Upper lobe of right lung (tissue), 1 donor: ENCODE measurements at regions not wholly inside any gene's neighbourhood (a gene's known extent, or its start where the extent isn't known, plus 50 kb on each side); places are given as distances from the start of the nearest gene placed in this dataset.

ENCODE experiments used
- ATAC-seq: fragments of 200-7000 bp; cut with Tn5 transposase; one replicate; pipeline ENCODE4 v1.9.1; 2020; ENCODE audit warnings: mild to moderate bottlenecking, moderate library complexity
- DNase-seq: peaks from one replicate; pipeline ENCODE4 v3.0.0-alpha.2; 2020
- H3K27ac ChIP-seq: fragments of 200-600 bp; one replicate; pipeline ENCODE4 v1.8.0; 2022
- H3K27me3 ChIP-seq: fragments of 200-600 bp; one replicate; pipeline ENCODE4 v1.8.0; 2022; ENCODE audit warnings: mild to moderate bottlenecking
- H3K36me3 ChIP-seq: fragments of 200-600 bp; one replicate; pipeline ENCODE4 v1.8.0; 2022
- H3K4me1 ChIP-seq: fragments of 200-600 bp; one replicate; pipeline ENCODE4 v1.8.0; 2022
- H3K4me3 ChIP-seq: fragments of 200-600 bp; one replicate; pipeline ENCODE4 v1.8.0; 2022; ENCODE audit warnings: mild to moderate bottlenecking
- H3K9me3 ChIP-seq: fragments of 200-600 bp; one replicate; pipeline ENCODE4 v1.8.0; 2022
- CTCF ChIP-seq: fragments of 200-600 bp; IDR thresholded peaks from one replicate; pipeline ENCODE4 v1.8.0; 2022; ENCODE audit warnings: antibody characterized with exemption
- intact Hi-C: fragments of 100-400 bp; cut with DNase I; formaldehyde crosslinking; loops from one replicate; pipeline ENCODE4 v1.11.0; 2022
- donor health status: DM: no; HTN: yes; CAD: no; lungs with severe emphysema.

GRCh38 chr4:28723371-28723770 is 1862.7 kb downstream of the STIM2 start:
- ATAC-seq, result no peak
- no peak for TF ChIP-seq CTCF
- no peaks in the 10 kb centered on the region for H3K36me3 ChIP-seq
- H3K4me1 ChIP-seq, result no peaks in the 10 kb centered on the region
- no peak overlapping the region for H3K4me3 ChIP-seq
- no peaks in the 10 kb centered on the region for H3K9me3 ChIP-seq
- H3K27ac ChIP-seq, result no peak overlapping the region
- H3K27me3 ChIP-seq, result no peaks in the 10 kb centered on the region
- intact Hi-C loops, result no loop called here
- DNase-seq, result no peak

GRCh38 chr4:28724239-28724638 is 1863.6 kb downstream of the STIM2 start:
- H3K27me3 ChIP-seq, result no peaks in the 10 kb centered on the region
- intact Hi-C loops, result no loop called here

GRCh38 chr4:28730304-28730703 is 1869.7 kb downstream of the STIM2 start:
- no peak for TF ChIP-seq CTCF
- intact Hi-C loops, result no loop called here
- Histone ChIP-seq H3K27ac (no peak overlapping the region), H3K27me3 (no peaks in the 10 kb centered on the region), H3K4me3 (no peak overlapping the region), H3K9me3 (no peaks in the 10 kb centered on the region), H3K4me1 (no peaks in the 10 kb centered on the region), H3K36me3 (no peaks in the 10 kb centered on the region)
- ATAC-seq (no peak), DNase-seq (no peak)

More at GRCh38 chr4:28724239-28724638, 1863.6 kb downstream of the STIM2 start:
- H3K9me3 ChIP-seq, result no peaks in the 10 kb centered on the region
- no peak overlapping the region for H3K4me3 ChIP-seq
- DNase-seq (no peak), ATAC-seq (no peak)
- no peaks in the 10 kb centered on the region for H3K4me1 ChIP-seq
- H3K27ac ChIP-seq, result no peak overlapping the region
- no peaks in the 10 kb centered on the region for H3K36me3 ChIP-seq
- no peak for TF ChIP-seq CTCF

GRCh38 chr4:28744066-28744465 is 1883.4 kb downstream of the STIM2 start:
- Histone ChIP-seq H3K4me1 (no peaks in the 10 kb centered on the region), H3K27ac (no peak overlapping the region), H3K9me3 (peaks cover 1% of the 10 kb centered on the region), H3K4me3 (no peak overlapping the region), H3K36me3 (no peaks in the 10 kb centered on the region), H3K27me3 (no peaks in the 10 kb centered on the region)
- ATAC-seq (no peak), DNase-seq (no peak)
- no peak for TF ChIP-seq CTCF
- intact Hi-C loops, result no loop called here

- TF ChIP-seq CTCF, result no peak
- Histone ChIP-seq H3K27ac (no peak overlapping the region), H3K9me3 (no peaks in the 10 kb centered on the region), H3K4me1 (no peaks in the 10 kb centered on the region), H3K27me3 (no peaks in the 10 kb centered on the region), H3K36me3 (no peaks in the 10 kb centered on the region), H3K4me3 (no peak overlapping the region)
- DNase-seq, result no peak
- no peak for ATAC-seq
- intact Hi-C loops, result no loop called here
Measured at GRCh38 chr4:28754376-28754775, 1893.7 kb downstream of the STIM2 start.

- Histone ChIP-seq H3K4me3 (no peak overlapping the region), H3K36me3 (no peaks in the 10 kb centered on the region), H3K9me3 (no peaks in the 10 kb centered on the region), H3K4me1 (no peaks in the 10 kb centered on the region), H3K27ac (no peak overlapping the region), H3K27me3 (no peaks in the 10 kb centered on the region)
- DNase-seq (no peak), ATAC-seq (no peak)
- intact Hi-C loops, result no loop called here
- no peak for TF ChIP-seq CTCF
Measured at GRCh38 chr4:28755081-28755480, 1894.4 kb downstream of the STIM2 start.
